GM12865 (cell line): ENCODE measurements at regions not wholly inside any gene's neighbourhood (a gene's known extent, or its start where the extent isn't known, plus 50 kb on each side); places are given as distances from the start of the nearest gene placed in this dataset.

Experiments
- DNase-seq: peaks from one replicate; pipeline ENCODE4 v3.0.0; 2010; ENCODE audit warnings: low read depth
- H3K4me3 ChIP-seq: 2 replicates; pipeline ENCODE4 v1.5.1; 2011; ENCODE audit warnings: mild to moderate bottlenecking, low read depth, low read length, control low read depth
- CTCF ChIP-seq: IDR thresholded peaks from 2 replicates; pipeline ENCODE4 v1.5.1; 2011; ENCODE audit warnings: low read length, control low read depth, low read depth, inconsistent platforms; ENCODE audit not compliant: insufficient read depth; ENCODE audit errors: missing control alignments

- no peak for TF ChIP-seq CTCF
- H3K4me3 ChIP-seq: peak overlapping the region; percentile 24; the same call in 1 of the 2 replicates
- peak; percentile 81 for DNase-seq
Observed at GRCh38 chr1:221069178-221069903, 190.1 kb downstream of the HLX start.

- DNase-seq: no peak
- peak overlapping the region; percentile 24; the same call in 1 of the 2 replicates for H3K4me3 ChIP-seq
- TF ChIP-seq CTCF: no peak
Observed at GRCh38 chr1:221069986-221070385, 190.7 kb downstream of the HLX start.

GRCh38 chr1:221071777-221072176 lies 192.5 kb downstream of the HLX start:
- no peak for TF ChIP-seq CTCF
- no peak overlapping the region for H3K4me3 ChIP-seq
- DNase-seq: no peak

- TF ChIP-seq CTCF: no peak
- DNase-seq: peak; percentile 30
- no peak overlapping the region for H3K4me3 ChIP-seq
Observed at GRCh38 chr1:221072214-221072613, 193.0 kb downstream of the HLX start.

GRCh38 chr1:221074332-221074731 lies 195.1 kb downstream of the HLX start:
- no peak overlapping the region for H3K4me3 ChIP-seq

GRCh38 chr1:221075911-221076310 lies 196.7 kb downstream of the HLX start:
- no peak overlapping the region for H3K4me3 ChIP-seq
- DNase-seq: no peak
- TF ChIP-seq CTCF: no peak

More at GRCh38 chr1:221074332-221074731, 195.1 kb downstream of the HLX start:
- TF ChIP-seq CTCF: no peak
- DNase-seq: peak; percentile 53

- no peak for DNase-seq
Observed at GRCh38 chr1:221076391-221076811, 197.2 kb downstream of the HLX start.

More at GRCh38 chr1:221076391-221076811, 197.2 kb downstream of the HLX start:
- no peak for TF ChIP-seq CTCF
- H3K4me3 ChIP-seq: no peak overlapping the region
